WERI-Rb-1 (cell line): ENCODE measurements at regions not wholly inside any gene's neighbourhood (a gene's known extent, or its start where the extent isn't known, plus 50 kb on each side); places are given as distances from the start of the nearest gene placed in this dataset.

Experiments
- DNase-seq: peaks from one replicate; pipeline ENCODE4 v3.0.0-alpha.2; 2020
- H3K27ac ChIP-seq: fragments of 250-450 bp; sonication (Bioruptor Pico); 2 replicates; pipeline ENCODE4 v1.5.1; 2020; ENCODE audit warnings: mild to moderate bottlenecking, moderate library complexity
- H3K27me3 ChIP-seq: fragments of 250-450 bp; sonication (Bioruptor Pico); 2 replicates; pipeline ENCODE4 v1.5.1; 2021; ENCODE audit warnings: mild to moderate bottlenecking, low read depth, moderate library complexity; ENCODE audit not compliant: insufficient read depth, severe bottlenecking
- H3K36me3 ChIP-seq: fragments of 250-450 bp; sonication (Bioruptor Pico); 2 replicates; pipeline ENCODE4 v1.5.1; 2020; ENCODE audit warnings: mild to moderate bottlenecking, moderate library complexity
- H3K4me3 ChIP-seq: 2 replicates; pipeline ENCODE4 v1.5.1; 2011; ENCODE audit warnings: low read depth, mild to moderate bottlenecking, control low read depth, low read length
- H3K9me3 ChIP-seq: fragments of 250-450 bp; sonication (Bioruptor Pico); 2 replicates; pipeline ENCODE4 v1.5.1; 2021; ENCODE audit warnings: mild to moderate bottlenecking, moderate library complexity; ENCODE audit not compliant: severe bottlenecking
- TF ChIP-seq, protein P1 (sequence below): IDR thresholded peaks from 2 replicates; pipeline ENCODE4 v1.5.1; 2011; ENCODE audit warnings: low read depth, mild to moderate bottlenecking, control low read depth, inconsistent platforms, low read length

DNA sequence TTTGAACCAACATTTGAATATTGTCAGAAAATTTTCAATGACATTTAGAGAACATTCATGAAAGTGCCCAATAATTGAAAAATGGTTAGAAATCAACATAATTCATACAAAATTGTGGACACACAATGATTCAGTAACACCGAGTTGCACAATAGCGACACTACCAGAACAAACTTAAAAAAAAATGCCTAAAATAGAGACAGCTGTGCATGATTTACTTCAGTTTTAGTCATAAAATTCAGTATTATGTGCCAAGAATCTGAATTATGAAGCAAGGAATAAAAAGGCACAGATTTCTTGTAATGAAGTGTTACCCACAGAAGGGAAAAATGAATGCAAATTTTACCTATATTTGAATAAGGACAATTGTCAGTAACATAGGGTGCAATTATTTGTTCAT is 396.0 kb downstream of the SEMA3D start:
- no peak for DNase-seq
- Histone ChIP-seq H3K4me3 (no peak overlapping the region), H3K27ac (no peak overlapping the region), H3K36me3 (no peaks in the 10 kb centered on the region), H3K27me3 (no peaks in the 10 kb centered on the region), H3K9me3 (no peaks in the 10 kb centered on the region)
- TF ChIP-seq, protein P1, sequence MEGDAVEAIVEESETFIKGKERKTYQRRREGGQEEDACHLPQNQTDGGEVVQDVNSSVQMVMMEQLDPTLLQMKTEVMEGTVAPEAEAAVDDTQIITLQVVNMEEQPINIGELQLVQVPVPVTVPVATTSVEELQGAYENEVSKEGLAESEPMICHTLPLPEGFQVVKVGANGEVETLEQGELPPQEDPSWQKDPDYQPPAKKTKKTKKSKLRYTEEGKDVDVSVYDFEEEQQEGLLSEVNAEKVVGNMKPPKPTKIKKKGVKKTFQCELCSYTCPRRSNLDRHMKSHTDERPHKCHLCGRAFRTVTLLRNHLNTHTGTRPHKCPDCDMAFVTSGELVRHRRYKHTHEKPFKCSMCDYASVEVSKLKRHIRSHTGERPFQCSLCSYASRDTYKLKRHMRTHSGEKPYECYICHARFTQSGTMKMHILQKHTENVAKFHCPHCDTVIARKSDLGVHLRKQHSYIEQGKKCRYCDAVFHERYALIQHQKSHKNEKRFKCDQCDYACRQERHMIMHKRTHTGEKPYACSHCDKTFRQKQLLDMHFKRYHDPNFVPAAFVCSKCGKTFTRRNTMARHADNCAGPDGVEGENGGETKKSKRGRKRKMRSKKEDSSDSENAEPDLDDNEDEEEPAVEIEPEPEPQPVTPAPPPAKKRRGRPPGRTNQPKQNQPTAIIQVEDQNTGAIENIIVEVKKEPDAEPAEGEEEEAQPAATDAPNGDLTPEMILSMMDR, result no peak

DNA sequence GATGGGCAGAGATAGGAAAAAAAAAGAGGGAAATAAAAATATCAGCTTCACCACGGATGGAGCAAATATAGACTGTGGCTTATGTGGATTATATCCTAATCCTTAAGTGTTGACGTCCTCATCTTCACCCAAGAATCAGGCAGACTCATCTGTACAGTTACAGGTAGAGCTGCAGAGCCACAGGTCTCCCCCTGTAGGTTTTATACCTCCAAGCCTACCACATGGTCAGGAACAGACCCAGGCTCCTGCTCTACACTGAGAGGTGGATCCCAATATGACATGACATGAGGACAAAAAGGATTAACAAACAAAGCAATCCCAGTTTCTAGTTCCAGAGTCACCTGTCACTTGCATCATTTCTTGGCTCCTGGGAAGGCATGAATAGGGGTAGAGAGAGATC is 400.8 kb downstream of the SEMA3D start:
- DNase-seq, result peak; percentile 18
- Histone ChIP-seq H3K27ac (no peak overlapping the region), H3K36me3 (no peaks in the 10 kb centered on the region), H3K4me3 (no peak overlapping the region), H3K9me3 (no peaks in the 10 kb centered on the region), H3K27me3 (no peaks in the 10 kb centered on the region)
- TF ChIP-seq, protein P1, result no peak

DNA sequence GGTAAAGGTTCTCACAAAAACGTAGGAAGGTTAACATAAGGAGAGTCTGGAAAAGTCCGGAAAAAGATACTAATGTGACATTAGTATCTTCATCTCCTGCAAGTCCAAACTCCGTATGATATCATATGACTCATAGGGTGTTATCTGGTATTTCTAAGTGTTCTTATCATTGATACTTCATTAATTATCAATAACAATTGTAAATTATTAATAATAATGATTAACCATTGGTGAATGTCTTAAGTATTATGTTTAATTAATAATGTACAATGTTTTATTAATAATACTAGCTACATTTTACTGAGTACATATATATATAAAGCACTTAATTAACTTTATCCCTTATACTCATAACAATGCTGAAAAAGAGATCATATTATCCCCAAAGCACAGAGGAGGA is 402.4 kb downstream of the SEMA3D start:
- TF ChIP-seq, protein P1, result no peak
- DNase-seq, result no peak
- no peak overlapping the region for H3K27ac ChIP-seq
- no peaks in the 10 kb centered on the region for H3K36me3 ChIP-seq
- H3K4me3 ChIP-seq, result no peak overlapping the region
- no peaks in the 10 kb centered on the region for H3K9me3 ChIP-seq
- no peaks in the 10 kb centered on the region for H3K27me3 ChIP-seq

DNA sequence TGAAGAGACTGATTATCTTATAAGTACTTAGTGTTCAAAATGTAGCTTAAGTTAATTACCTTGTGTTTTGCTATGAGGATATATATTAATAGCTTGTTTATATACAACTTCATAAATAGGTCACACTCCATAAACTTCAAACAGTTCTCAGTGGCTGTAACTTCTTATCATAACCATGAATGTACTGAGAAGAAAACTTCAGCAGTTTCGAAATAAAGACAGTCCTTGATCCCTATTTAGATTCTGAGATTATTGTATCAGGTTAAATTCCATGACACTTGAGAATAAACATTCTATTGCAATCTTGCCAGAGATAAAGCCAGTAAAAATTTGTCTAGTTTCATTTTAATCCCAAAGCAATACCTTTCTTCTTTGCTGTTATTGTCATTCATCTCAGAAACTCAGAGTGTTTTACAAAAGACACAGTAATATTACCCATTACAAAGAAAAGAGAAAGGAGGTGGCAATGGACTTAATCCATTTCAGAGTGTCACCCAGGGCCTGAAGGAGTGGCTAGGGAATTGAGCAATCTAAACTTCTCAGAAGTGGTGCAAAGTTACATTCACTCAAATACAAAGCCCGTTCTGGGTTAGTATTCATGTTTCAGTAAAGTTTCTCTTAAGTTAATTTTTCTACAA is 403.6 kb downstream of the SEMA3D start:
- no peak overlapping the region for H3K4me3 ChIP-seq
- H3K27me3 ChIP-seq, result no peaks in the 10 kb centered on the region
- no peaks in the 10 kb centered on the region for H3K9me3 ChIP-seq
- TF ChIP-seq, protein P1, result no peak
- no peak overlapping the region for H3K27ac ChIP-seq
- H3K36me3 ChIP-seq, result no peaks in the 10 kb centered on the region
- DNase-seq, result no peak

DNA sequence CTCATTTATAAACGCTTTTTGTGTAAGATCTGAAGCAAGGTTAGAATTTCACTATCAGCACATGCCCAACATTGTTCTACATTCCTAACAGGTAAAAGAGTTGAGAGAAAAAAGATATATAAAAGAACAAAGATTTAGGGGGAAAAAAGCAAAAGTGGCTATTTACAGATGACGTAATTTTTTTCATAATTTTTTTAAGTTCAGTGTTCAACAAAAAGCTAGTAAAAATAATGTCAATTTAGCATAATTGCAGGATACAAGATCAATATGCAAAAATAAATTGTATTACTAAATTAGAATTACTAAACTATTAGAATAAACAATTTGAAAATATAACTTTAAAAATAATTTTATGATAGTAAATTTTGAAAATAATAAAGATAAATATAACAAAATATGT is 405.0 kb downstream of the SEMA3D start:
- TF ChIP-seq, protein P1, result no peak
- Histone ChIP-seq H3K4me3 (no peak overlapping the region), H3K27me3 (no peaks in the 10 kb centered on the region), H3K36me3 (no peaks in the 10 kb centered on the region), H3K27ac (no peak overlapping the region), H3K9me3 (no peaks in the 10 kb centered on the region)
- DNase-seq, result no peak
